HG02943 (cell line): ENCODE measurements at regions not wholly inside any gene's neighbourhood (a gene's known extent, or its start where the extent isn't known, plus 50 kb on each side); places are given as distances from the start of the nearest gene placed in this dataset.

Experiments used
- ATAC-seq: cut with Tn5 transposase; IDR thresholded peaks from one replicate; pipeline ENCODE4 v1.9.1; 2021; ENCODE audit warnings: mild to moderate bottlenecking, low read depth, moderate library complexity; ENCODE audit not compliant: unreplicated experiment

DNA sequence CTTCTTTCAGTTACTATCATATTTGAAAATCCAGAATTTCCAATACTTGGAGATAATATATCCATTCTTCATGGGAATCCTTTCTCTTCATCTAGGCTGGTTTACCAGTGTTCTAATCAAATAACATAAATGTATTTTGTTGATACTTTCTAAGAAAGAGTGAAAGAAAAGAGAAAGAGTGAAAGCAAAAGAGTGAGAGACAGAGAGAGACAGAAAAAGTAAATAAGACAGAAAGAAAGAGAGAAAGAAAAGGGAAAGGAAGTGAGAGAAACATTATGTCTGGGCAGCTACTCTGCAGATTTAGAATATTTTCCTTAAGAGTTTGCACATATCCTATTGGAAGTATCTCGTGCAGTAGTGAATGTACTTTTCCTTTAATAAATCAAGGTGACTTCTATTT is 781.0 kb upstream of the GJE1 start:
- no peak for ATAC-seq

DNA sequence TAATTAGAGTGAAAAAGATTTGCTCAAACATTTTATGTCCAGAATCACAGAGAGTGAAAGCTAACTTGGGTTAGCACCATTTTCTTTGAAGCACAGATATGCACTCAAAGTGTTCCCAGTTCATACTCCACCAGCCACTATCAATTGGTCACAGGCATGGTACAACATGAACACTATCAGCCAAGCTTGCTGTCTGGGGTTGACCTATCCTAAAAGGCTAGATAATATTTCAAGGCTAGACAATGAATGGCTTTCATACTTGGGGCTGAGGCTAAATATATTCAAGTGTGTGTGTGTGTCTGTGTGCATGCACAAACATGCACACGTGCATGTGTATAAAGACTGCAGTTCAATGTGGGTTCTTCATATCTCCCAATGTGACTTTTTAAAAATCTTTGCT is 783.0 kb upstream of the GJE1 start:
- ATAC-seq = no peak

DNA sequence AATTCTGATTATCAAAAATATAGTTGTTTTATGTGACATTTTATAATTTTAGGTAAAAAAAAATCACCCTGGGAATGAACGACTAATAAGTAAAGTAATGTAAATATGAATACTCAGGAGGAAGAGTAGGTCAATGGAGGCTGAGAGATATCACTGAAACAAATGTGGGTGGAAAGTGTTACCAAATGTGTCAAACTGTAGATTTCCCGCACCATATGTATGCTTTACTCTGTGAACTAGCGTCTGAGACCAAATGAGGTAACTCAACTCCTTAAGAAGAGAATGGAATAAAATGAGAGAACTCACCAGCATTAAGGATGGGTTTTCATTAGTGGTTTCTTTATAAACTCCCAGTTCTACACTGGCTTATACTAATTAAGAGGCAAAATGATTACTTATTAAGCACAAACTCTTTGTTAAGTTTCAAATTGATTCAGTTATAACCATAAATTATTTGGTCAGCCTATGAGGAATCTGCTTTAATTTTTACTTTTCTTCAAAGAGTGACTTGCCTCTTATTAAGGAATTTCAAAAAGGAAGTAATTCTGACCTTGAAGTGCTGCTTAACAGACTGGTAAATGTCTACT is 784.7 kb upstream of the GJE1 start:
- no peak for ATAC-seq

DNA sequence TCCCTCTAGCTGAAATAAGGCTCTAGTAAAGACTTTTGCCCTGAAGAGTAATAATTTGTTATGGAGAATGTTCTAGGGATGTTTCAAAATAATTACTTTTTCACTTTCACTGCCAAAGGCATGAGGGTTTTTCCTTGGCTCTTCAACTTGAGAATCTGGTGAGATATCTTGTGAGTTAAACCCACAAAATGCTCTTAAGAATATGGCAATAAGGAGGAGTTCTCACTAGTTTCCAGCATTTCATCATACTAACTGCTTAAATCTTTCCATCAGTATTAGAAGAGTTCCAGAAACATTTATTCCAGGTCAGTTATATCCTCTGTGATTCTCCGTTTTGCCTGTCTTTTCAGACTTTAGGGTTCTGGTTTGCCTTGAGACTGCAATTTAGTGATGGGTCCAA is 785.6 kb upstream of the GJE1 start:
- ATAC-seq = no peak

DNA sequence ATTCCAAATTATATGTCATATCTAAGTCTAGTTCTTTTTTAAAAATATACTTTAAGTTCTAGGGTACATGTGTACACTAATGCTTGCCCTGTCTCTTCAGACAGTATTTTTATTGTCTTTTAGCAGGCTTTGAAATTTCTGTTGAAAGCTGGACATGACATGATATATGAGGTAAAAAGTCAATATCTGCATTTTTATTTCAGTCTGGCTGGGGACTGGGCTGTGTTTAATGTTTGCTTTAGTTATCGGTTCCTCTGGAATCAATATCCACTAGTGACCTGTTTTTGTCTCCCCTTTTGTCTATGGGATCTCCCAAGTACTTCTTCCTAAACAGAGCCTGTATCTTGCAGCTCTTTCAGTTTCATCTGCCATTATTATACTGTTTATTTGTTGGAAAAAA is 786.2 kb upstream of the GJE1 start:
- no peak for ATAC-seq

DNA sequence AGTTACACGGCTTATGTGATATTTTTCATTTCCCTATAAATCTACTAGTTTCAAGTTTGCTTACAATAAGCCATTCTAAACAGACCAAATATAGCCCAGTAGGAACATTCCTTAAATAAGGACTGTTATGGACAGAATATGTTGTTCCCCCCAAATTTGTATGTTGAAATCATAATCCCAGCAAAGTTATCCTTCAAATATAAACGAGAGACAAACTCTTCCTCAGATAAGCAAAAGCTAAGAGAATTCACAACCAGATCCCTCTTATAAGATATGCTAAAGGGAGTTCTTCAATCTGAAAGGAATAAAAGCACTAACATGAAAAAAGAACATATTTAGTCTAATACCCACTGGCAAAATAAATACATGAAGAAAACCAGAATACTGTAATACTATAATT is 795.5 kb upstream of the GJE1 start:
- no peak for ATAC-seq

DNA sequence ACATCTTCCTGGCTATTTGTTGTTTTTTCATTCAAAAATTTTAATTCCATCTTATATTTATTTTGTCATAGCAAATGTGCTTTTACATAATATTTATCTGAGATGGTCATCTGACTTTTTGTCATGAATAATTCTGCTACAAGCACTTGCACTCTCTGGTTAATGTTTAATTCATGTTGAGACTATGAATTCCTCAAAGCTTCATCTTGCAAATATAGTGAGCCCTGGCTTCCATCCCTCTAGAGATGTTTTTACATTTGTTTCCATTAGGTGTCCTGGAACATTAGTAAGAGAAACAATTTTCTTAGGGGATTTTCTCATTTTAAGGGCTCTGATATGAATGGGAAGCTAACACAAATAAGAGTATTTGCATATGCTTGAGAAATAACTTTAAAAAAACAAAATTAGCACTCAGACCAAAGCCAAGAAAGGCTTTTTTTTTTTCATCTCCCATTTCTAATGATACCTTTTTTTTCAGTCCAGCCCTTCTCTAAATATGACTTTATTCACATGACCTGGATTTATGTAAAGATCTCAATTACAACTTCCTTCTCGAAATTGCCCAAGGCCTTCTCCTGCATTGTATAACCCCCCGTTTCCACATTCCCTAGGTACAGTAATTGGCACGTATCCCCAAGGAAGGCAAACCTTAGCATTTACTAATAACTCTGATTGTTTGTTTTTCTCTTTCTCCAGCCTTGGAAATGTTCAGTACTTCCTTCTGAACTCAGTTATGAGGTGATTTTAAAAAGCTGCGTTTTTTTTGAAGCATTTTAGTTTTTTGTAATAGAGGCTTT is 797.0 kb upstream of the GJE1 start:
- no peak for ATAC-seq

DNA sequence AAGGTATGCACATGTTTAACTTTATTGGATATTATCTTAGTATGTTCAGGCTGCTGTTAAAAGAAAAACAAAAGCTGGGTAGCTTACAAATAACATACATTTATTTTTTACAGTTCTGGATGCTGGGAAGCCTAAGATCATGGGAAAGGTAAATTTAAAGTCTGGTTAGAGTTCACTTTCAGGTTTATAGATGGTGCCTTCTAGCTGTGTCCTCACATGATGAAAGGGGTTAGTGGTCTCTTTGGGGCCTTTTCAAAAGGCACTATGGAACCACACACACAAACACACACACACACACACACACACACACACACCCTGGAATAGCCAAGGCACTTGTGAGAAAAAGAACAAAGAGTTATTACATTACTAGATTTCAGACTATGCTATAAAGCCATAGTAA is 805.8 kb upstream of the GJE1 start:
- ATAC-seq = no peak

DNA sequence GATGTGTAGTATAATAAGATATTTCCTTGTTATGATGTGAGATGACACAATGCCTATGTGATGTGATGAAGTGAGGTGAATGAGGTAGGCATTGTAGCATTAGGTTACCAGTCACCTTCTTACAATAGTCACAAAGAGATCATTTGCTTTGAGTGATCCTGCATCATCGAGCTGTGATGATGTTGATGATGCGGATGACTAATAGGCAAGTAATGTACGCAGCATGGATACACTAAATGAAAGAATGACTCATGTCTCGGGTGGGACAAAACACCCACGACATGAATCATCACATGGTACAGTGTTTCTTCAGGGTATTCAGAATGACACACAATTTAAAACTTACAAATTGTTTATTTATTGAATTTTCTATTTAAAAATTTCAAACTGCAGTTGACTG is 806.3 kb upstream of the GJE1 start:
- no peak for ATAC-seq

DNA sequence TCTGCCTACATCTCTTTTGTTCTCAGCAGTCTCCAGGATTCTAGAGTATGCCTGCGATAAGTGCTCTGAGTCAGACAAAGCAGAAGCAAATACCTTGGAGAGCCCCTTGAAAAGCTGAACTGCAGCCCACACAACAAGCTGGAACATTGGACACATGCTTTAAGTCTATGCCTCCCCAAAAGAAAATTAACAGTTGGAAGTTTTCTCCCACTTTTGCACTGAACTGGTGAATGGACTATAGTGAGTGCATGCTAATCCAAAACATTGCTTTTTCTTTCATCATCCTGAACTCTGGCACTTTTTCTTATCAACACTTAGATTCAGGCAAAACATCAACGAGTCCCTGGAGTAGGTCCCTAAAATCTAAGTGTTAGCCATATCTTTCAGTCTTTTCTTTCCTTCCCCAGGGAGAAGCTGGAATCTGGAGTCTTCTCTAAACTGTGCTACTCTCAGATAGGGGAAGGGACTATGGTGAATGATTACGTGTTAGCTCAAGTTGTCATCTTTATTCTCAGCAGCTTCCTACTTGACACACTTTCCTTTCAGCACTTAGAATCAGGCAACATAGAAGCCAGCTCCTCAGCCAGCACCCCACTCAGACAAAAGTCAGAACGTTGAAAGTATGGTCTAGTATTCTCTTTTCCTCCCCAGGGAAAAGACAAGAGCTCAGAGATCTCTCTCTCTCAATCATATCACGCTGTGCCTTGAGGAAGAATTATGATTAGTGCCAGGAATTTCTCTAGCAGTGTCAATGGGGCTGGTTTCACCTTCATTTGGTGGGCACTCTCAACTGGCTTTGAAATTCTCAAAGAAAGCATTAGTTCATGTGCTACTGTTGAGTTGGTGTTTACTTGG is 811.0 kb upstream of the GJE1 start:
- no peak for ATAC-seq

DNA sequence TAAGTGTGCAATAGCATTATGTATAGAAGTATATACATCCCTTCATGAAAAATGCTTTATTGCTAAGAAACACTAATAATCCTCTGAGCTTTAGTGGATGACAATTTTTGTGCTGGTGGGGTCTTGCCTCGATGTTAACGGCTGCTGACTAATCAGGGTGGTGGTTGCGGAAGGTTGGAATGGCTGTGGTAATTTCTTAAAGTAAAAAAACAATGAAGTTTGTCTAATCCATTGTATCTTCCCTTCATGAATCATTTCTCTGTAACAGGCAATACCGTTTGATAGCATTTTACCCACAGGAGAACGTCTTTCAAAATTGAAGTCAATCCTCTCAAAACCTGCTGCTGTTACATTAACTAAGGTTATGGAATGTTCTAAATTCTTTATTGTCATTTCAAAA is 816.5 kb upstream of the GJE1 start:
- no peak for ATAC-seq

DNA sequence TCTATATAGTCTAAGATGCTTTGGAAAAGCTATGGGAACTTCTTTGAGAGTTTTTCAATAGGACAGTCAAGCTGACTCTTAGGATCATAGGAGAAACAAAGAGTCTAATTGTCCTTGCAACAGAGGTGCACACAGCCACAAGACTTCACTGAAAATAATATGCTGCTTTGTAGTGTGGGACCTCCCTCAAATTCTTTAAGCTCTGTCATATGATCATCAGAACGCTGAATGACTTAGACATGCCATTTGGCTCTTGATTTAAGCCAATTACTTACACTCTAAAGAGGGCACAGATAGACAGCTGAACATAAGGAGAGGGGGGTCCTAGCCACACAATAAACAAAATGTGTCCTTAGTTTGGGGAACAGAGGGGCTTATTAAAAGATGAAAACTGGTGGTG is 818.7 kb upstream of the GJE1 start:
- ATAC-seq = no peak

DNA sequence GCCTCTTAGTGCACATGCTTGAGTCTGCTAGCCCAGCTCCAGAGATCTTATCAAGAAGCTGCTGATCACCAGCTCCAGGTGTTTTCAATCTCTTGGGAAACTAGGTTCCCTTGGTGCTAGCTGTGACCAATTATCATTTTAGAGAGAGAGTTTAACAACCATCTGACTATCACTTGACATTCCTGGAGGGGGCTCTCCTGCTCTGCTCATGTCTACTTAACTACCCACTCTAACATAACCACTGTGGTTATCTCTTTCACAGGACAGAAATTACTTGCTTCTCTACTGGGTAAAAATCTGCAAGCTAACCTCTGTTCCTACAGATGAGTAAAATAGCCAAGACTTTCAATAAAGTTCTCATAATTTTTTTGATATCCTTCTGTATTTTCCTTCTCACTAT is 823.4 kb upstream of the GJE1 start:
- no peak for ATAC-seq

DNA sequence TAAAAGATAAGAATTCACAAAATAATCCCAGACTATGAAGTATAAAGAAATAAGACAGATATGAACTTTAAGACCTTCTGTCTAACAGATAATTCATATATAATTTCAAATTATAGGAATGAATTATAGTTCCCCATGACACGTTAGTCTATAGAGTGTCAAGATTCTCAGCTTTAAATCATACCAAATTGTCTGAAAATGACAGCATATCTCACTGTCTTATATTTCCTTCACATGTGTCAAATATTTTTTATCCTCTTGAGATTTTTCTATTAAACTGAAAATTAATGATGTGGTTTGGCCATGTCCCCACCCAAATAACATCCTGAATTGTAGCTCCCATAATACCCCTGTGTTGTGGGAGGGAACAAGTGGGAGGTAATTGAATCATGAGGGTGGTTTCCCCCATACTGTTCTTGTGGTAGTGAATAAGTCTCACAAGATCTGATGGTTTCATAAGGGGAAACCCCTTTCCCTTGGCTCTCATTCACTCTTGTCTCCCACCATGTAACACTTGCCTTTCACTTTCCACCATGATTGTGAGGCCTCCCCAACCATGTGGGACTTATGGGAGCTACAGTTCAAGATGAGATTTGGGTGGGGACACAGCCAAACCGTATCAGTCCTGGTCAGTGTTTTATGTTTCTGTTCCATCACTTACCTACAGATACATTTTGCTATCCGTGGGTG is 825.3 kb upstream of the GJE1 start:
- no peak for ATAC-seq

DNA sequence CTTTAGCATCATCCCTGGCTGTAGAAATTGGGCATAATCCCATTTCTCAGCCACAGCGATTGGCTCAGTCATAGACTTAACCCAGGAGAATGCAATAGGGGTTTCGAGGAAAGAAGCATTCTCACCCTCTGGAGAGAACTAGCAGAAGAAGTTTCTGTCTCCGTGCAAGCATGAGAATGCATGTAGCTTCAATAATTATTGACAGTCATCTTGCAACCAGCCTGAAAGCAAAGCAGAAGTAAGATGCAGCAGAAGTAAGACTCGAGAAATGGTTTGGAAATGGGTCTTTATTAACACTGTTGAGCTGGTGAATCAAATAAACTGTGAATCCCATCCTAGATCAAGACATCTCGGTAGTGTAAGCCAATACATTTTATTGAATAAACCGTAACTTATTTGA is 828.8 kb upstream of the GJE1 start:
- no peak for ATAC-seq

DNA sequence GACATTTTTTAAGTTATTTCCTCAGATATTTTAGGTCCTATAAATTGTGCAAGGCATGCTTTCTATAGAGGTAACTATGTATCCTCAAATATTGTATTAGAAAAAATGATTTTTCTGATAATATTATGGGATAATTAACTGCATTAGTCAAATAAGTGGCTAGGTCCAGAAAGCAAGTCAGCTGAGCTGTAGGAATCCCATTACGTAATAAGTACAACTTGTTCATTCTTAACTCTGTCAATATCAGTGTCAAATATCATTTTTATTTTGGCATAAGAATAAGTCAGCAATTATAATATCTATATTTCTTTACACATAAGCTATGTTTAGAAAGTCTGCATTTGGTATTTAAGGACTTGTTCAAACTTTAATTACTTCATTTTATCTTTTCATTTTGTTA is 830.9 kb upstream of the GJE1 start:
- ATAC-seq = no peak

DNA sequence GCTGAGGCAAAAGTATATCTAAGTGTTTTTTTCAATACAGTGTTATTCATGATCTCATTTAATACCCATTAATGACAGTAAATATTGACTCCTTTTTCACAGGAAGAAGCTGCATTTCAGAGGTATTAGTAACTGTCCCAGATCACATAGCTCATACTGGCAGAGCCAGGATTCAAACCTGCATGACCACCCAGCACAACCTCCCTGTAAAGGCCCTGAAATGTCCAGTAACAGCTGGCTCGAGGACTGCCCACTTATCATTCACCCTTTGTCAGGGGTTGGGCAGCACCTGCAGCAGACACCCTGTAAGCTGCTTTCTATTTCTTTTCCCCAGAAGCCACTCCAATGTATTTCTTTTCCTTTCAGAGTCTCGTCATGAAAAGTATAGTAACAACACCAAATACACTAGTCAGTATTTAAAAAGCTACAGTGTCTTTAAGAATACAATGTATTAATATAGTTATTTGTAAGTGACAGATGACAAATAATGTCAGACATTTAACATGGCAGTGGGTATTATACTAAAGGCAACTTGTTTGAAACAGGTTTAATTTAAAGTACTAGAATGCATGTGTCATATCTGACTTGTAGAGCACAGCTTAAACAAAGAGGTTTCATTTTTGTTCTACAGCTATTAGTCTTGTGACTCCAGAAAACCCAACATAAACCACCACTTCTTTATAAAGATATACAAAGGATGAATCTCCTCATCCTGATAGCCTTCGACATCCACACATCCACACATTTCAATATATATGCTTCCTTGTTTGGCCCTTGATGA is 841.6 kb upstream of the GJE1 start:
- ATAC-seq = no peak

DNA sequence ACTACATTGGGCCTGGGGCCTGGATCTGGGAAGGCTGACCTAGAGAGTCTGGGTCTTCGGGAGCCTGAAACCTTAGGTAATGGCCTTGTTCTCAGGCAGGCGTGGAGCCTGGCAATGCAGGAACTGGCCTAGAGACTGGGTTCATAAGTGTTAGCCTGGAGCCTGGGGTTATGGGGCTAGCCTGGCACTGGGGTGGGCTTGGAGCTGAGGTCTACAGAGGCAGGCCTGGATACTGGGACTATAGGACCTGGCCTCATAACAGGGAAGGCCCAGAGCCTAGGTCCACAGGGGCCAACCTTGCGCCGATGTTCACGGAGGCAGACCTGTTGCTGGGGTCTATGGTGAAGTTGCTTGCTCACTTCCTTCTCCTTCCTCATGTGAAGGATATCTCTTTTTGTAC is 843.8 kb upstream of the GJE1 start:
- no peak for ATAC-seq

DNA sequence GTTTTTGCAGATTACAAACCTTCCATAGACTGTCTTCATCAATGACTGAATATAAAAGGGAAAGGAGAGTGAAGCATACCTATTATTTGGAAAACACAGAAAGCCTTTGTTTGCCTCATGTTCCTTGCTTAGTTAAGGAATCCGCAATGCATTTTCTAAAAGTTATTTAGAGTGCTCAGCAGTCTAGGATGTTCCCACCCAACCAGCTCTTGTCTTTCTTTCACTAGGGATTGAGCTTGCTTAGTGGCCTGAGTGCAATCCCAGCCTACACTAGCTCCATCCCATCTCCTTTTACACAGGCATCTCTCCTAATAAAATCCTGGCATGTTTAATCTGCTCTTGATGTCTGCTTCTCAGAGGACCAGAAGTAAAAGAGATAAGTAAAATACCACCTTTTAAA is 850.5 kb upstream of the GJE1 start:
- ATAC-seq = no peak

DNA sequence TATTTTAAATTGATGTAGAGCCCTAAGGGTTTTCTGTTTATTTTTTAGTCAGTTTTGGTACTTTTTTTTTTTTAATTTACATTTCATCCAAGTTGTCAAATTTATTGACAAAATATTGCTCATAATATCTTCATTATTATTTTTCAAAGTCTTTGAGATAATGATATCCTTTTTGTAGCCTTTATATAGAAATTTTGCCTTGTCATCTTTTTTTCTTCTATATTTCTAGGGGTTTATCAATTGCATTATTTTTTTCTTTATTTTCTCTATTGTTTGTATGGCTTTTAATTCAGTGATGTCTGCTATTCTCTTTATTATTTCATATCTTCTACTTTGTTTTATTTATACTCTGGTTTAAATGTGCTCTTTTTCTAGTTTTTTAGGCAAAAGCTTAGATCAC is 863.0 kb upstream of the GJE1 start:
- no peak for ATAC-seq
